PFSK-1 (cell line): ENCODE measurements at regions not wholly inside any gene's neighbourhood (a gene's known extent, or its start where the extent isn't known, plus 50 kb on each side); places are given as distances from the start of the nearest gene placed in this dataset.

Experiments used
- FOXP2 ChIP-seq: optimal IDR thresholded peaks from 2 replicates; pipeline ENCODE3; 2011; ENCODE audit warnings: borderline replicate concordance, control low read depth, inconsistent platforms; ENCODE audit not compliant: insufficient read depth; ENCODE audit errors: extremely low read length, extremely low read depth
- POLR2AphosphoS5 ChIP-seq: IDR thresholded peaks from 2 replicates; pipeline ENCODE4 v1.6.1; 2012; ENCODE audit warnings: low read depth, mild to moderate bottlenecking, control low read depth, low read length, moderate library complexity
- REST ChIP-seq, 2 experiments: IDR thresholded peaks; 2 replicates each; pipeline versions ENCODE4 v1.6.1 to v1.8.0; 2011 to 2012; ENCODE audit warnings: low read depth in 2 of 2, low read length in 2 of 2, control low read depth in 1 of 2, inconsistent platforms in 1 of 2, mild to moderate bottlenecking in 1 of 2, moderate library complexity in 1 of 2; ENCODE audit not compliant: insufficient read depth in 1 of 2
- SIN3A ChIP-seq: IDR thresholded peaks from 2 replicates; pipeline ENCODE4 v1.6.1; 2012; ENCODE audit warnings: mild to moderate bottlenecking, low read length, moderate library complexity, borderline replicate concordance; ENCODE audit not compliant: insufficient read depth
- TAF1 ChIP-seq: IDR thresholded peaks from 2 replicates; pipeline ENCODE4 v1.6.1; 2012; ENCODE audit warnings: low read length, control low read depth, borderline replicate concordance; ENCODE audit not compliant: insufficient read depth

- no peak for TF ChIP-seq POLR2AphosphoS5
- no peak for TF ChIP-seq TAF1
- TF ChIP-seq FOXP2 = no peak
- no peak for TF ChIP-seq REST (IDR thresholded peaks at IDR 0.05; ENCODE audit: insufficient read depth in 1 of 2, low read depth in 2 of 2, low read length in 2 of 2)
- TF ChIP-seq SIN3A = no peak
Measured at GRCh38 chr1:244271004-244271403, 180.7 kb downstream of the ADSS2 start.
